ENCODE measurements at regions not wholly inside any gene's neighbourhood (a gene's known extent, or its start where the extent isn't known, plus 50 kb on each side); places are given as distances from the start of the nearest gene placed in this dataset.

DNA sequence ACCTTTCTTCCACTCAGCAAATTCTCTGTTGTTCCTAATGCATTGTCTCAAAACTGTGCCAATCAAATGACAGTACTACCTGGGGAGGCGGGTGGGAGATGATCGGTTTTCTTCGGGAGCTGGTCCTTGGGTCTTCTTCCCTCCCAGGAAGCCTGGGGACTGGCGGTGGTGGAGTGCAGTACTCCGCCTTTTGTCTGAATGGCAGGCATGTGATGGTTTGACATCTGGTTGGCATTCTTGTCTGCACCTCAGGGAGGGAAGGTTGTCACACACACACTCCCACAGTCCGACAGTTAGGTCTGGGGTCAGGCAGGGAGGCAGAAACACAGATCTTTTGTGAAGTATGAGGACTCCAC, 114.8 kb downstream of the SNAPC1 start:
- TF ChIP-seq, protein P1, sequence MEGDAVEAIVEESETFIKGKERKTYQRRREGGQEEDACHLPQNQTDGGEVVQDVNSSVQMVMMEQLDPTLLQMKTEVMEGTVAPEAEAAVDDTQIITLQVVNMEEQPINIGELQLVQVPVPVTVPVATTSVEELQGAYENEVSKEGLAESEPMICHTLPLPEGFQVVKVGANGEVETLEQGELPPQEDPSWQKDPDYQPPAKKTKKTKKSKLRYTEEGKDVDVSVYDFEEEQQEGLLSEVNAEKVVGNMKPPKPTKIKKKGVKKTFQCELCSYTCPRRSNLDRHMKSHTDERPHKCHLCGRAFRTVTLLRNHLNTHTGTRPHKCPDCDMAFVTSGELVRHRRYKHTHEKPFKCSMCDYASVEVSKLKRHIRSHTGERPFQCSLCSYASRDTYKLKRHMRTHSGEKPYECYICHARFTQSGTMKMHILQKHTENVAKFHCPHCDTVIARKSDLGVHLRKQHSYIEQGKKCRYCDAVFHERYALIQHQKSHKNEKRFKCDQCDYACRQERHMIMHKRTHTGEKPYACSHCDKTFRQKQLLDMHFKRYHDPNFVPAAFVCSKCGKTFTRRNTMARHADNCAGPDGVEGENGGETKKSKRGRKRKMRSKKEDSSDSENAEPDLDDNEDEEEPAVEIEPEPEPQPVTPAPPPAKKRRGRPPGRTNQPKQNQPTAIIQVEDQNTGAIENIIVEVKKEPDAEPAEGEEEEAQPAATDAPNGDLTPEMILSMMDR (IDR thresholded peaks at IDR 0.05) = no peak
- no peak for TF ChIP-seq EP300 (IDR thresholded peaks at IDR 0.05)
- no peak for TF ChIP-seq POLR2A (IDR thresholded peaks at IDR 0.05)
